Activated effector memory CD4-positive, alpha-beta T cell treated with anti-CD3 and anti-CD28 coated beads, Interleukin-2, amount 50 U/mL, for 16 hours (primary cell): ENCODE measurements at regions not wholly inside any gene's neighbourhood (a gene's known extent, or its start where the extent isn't known, plus 50 kb on each side); places are given as distances from the start of the nearest gene placed in this dataset.

Experiments
- DNase-seq: peaks from one replicate; pipeline ENCODE4 v3.0.0-alpha.2; 2020

DNA sequence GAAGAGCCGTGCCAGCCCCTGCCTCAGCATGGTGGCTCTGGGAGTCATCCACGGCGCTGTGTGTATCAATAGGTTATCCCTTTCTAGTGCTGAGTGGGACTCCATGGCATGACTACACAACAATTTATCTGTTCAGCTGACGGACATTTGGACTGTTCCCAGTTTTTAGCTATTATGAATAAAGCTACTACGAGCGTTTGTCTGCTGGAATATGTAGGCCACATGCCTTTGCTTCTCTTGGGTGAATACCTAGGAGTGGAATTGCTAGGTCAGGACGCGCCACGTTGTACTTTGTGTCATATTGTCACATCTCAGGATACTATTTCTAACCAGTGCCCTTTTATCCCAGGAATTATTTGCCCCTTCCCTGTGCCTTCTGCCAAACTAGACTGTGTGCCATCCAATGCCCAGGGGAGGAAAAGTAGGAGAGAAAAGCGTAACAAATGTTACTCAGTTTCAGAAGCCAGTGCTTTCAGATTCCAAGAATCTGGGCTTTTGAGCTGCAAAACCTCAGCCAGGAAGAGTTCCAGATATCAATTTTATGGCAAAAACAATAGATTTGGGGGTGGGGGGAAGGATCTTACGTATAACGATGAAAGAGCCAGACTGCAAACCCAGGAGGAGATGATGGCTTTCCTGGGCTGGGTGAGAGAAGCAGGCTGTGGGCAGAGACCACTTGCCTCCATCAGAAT is 62.5 kb upstream of the NCOR2 start:
- DNase-seq, result no peak

DNA sequence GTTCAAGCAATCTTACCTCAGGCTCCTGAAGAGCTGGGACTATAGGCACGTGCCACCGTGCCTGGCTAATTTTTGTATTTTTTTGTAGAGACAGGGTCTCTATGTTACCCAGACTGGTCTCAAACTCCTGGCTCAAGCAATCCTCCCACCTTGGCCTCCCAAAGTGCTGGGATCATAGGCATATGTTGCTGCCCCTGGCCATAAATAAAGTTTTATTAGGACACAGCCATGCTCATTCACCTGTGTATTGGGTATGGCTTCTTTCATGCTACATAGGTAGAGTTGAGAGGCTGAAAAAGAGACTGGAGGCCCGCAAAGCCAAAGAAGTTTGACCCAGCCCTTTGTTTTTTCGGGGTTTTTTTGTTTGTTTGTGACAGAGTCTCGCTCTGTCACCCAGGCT is 61.7 kb upstream of the NCOR2 start:
- no peak for DNase-seq

DNA sequence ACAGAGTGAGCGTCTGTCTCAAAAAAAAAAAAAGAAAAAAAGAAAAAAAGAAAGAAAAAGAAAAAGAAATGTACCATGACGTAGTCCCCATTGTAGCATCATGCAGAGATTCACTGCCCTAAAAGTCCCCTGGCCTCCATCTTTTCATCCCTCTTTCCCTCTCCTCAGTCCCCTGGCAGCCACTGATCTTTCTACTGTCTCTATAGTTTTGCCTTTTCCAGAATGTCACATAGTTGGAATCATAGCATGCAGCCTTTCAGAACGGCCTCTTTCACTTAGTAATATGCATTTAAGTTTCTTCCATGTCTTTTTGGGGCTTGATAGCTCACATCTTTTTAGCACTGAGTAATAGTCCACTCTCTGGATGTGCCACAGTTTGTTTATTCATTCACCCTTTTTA is 60.5 kb upstream of the NCOR2 start:
- DNase-seq, result no peak

DNA sequence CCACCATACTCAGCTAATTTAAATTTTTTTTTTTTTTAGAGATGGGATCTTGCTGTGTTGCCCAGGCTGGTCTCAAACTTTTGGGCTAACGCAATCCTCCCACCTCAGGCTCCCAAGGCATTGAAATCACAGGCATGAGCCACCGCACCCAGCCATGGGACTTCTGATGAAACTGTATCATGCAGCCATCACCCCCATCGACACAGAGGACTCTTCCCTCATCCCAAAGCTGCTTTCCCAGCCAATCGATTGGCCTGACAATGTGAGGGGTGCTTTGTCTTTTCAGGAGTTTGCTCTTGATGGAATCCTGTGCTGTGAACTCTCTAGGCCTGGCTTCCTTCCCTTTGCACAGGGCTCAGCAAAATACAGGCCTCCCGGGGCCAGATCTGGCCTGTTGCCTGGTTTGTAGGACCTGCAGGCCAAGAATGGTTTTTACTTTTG is 59.6 kb upstream of the NCOR2 start:
- DNase-seq, result no peak

DNA sequence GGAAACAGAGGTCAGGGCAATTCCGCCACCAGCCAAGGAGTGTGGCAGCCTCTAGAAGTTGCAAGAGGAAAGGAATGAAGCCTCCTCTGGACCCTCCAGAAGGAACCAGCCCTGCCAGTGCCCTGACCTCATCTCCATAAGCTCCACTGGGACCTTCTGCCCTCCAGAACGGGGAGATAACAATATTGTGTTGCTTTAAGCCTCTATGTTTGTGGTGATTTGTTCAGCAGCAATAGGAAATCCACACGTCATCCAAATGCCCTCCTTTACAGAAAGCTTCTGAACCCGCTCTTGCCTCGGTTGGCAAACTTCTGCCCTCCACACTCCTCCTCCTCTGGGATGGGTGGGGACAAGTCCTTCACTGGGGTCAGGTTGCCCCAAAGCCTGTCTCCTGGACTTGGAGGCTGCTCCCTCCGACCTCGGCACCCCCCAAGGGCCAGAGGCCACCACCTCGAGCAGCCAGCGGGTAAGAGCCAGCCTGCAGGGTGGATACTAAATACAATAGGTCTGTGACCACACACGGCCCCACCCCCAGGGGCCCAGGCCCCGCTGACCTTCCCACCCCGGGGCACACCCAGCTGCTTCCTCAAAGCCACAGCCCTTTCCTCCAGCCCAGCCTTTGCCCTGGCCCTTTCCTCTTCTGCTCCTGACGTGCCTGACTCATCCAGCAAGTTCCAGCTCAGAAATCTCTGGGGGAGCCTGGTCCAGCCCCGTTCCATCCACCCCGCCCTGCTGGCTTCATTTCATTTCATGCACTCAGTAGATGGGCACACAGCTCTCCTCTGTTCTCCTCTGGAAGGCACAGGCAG is 58.7 kb upstream of the NCOR2 start:
- no peak for DNase-seq

DNA sequence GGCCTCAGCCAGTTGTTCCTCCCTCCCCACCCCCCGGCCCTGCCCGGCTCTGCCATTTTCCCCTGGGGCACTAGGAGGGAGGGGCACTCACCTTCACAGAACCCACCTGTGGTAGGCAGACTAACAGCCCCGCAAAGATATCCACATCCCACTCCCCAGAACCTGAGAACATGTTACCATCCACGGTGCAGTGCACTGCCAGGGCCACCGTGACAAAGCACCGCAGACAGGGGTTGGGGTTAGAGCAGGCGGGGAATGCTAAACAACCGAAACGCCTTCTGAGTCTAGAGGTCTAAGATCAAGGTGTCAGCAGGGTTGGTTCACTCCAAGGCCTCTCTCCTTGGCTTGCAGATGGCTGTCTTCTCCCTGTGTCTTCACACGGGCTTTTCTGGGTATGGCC is 57.4 kb upstream of the NCOR2 start:
- DNase-seq, result no peak

DNA sequence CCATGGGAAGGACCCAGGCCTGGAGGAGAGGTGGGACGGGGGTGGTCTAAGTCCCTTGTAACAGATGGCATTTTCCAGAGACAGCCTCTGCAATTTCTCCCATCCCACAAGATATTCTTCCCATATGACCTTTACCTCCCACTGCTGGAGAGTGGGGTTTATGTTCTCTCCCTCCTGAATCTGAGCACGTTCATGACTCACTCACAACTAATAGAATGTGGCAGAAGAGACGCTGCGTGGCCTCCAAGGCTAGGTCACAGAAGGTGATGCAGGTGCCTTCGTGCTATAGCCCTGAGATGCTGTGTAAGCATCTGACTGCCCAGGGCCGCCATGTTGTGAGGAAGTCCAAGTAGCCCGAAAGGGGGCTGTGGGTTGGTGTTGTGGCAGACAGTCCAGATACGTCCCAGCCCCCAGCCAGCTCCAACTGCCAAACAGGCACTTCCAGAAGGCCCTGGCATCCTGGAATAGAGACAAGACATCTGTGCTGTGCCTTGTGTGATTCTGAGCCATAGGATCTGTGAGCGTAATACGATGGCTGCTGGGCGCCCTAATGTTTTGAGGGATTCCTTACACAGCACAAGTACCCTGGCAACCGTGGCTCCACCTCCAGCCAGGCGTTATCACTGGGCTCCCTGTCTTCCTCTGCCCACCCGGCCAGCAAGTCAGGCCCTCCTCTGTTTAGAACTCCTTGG is 56.1 kb upstream of the NCOR2 start:
- no peak for DNase-seq

DNA sequence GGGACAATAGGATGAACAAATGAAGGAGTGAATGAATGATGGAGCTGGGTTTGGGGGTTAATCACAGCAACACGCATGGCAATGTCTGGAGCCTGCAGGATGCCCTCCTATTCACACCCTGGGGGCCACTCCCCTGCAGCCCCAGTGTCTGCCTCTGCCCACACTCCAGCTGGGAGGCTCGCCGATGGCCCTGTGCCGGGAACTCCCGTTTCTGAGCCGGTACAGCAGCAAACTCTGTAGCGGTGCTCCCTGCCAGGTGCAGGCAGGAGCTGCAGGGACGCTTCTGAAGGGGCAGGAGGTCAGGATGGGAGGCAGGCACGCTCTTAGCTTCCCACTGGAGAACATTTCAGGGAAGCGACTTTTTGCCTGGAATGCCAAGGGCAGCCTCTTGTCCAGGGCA is 55.4 kb upstream of the NCOR2 start:
- DNase-seq, result no peak

DNA sequence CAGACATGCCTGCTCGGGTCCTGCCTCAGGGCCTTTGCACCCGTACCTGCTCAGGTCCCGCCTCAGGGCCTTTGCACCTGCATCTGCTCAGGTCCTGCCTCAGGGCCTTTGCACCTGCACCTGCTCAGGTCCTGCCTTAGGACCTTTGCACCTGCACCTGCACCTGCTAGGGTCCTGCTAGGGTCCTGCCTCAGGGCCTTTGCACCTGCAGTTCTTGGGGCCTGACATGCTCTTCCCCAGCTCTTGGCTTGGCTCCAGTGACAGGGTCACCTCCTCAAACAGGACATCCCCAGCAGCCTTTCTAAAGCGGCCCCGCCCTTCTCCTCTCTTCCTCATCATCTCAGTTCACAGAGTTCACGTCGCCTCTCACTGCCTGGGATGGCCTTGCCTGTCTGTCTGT is 54.9 kb upstream of the NCOR2 start:
- DNase-seq, result no peak

DNA sequence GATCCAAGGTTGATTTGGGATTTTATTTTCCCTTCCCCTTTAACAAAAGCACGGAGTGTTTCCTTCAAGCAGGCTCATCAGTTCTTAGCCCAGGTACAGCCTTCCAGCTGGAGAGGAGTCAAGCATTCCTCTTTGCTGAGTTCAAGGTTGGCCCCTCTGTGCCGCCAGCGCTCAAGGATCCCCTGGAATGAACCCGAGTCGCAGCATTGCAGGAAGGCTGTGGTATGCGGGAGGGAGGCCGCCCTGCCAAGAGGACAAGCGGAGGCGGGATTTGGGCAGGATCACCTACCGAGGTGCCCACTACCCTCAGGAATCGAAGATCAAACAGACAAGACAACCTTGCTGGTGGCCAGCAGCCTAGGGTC is 53.9 kb upstream of the NCOR2 start:
- DNase-seq, result no peak

DNA sequence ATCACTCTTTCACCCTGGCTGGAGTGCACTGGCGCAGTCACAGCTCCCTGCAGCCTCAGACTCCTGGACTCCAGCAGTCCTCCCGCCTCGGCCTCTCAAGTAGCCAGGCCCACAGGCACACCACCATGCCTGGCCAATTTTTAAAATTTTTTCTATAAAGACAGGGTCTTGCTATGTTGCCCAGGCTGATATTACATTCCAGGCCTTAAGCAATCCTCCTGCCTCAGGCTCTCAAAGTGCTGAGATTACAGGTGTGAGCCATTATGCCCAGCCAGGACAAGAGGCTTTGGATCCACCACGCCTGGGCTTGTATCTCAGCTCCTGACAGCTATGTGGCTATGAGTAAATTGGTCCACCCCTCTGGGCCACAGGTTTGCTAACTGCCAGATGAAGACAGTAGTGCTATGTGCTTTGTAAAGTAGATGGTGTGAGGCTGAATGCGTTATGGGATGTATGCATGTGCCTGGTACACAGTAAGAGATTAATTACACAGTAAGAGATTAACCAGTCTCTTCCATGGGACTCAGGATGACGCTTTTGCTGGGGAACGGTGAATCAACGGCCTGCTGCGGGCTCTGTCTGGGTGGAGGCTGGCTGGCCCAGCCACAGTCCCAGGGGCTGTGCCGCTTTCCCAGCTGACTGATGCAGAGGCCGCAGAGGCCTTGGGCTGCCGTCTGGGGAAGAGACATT is 53.3 kb upstream of the NCOR2 start:
- no peak for DNase-seq

DNA sequence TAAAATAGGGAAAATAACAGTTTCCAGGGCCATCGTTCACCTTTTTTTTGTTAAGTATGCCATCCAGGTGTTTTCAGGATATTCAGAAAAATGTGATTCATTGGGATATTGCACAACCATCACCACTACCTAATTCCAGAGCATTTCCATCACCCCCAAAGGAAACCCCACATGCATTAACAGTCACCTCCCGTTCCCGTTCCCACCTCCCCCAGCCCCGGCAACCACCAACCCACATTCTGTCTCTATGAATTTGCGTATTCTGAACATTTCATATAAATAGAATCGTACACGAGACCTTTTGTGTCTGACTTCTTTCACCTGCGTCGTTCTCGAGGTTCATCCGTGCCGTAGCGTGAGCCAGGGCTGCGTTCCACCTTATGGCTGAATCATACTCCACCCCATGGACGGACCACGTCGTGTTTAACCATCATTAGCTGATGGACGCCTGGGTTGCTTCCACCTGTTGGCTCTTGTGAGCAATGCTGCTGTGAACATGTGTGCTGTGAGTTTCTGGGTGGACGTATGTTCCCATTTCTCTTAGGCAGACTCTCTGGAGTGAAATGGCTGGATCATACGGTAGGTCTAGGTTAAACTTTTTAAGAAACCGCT is 51.0 kb upstream of the NCOR2 start:
- no peak for DNase-seq

DNA sequence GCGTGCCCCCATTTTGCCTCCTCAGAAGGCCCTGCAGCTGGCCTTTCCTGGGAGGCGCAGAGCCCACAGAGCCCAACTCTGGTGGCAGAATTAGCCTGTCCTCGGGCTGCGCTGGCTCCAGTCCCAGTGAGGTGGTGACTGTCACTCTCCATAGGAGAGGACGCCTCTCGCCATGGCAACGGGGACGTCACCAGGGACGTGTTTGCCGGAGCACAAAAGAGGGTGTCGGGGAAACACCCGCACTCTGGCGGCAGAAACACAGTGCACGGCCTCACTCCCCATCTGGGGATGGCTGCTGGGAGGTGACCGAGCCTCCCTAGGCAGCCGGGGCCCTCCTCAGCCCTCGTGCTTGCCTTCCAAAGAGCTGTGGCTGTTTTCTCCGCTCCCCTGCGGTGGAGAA is 50.2 kb upstream of the NCOR2 start:
- no peak for DNase-seq
